Body of pancreas (tissue), 4 donors: ENCODE measurements at regions not wholly inside any gene's neighbourhood (a gene's known extent, or its start where the extent isn't known, plus 50 kb on each side); places are given as distances from the start of the nearest gene placed in this dataset.

ENCODE experiments used
- POLR2A ChIP-seq, 3 donors: fragments of 450-650 bp; IDR thresholded peaks; one replicate each; pipeline ENCODE4 v1.6.1; 2016; ENCODE audit warnings: antibody characterized with exemption in 3 of 3, mild to moderate bottlenecking in 2 of 3
- TF ChIP-seq, protein P1 (sequence below), 7 experiments: fragments of 450-650 bp in 4 of 7; fragments of 200-600 bp in 3 of 7; sonication (generic) in 3 of 7; IDR thresholded peaks; one replicate each; pipeline ENCODE4 v1.5.1; 2016 to 2019; ENCODE audit warnings: antibody characterized with exemption in 7 of 7

DNA sequence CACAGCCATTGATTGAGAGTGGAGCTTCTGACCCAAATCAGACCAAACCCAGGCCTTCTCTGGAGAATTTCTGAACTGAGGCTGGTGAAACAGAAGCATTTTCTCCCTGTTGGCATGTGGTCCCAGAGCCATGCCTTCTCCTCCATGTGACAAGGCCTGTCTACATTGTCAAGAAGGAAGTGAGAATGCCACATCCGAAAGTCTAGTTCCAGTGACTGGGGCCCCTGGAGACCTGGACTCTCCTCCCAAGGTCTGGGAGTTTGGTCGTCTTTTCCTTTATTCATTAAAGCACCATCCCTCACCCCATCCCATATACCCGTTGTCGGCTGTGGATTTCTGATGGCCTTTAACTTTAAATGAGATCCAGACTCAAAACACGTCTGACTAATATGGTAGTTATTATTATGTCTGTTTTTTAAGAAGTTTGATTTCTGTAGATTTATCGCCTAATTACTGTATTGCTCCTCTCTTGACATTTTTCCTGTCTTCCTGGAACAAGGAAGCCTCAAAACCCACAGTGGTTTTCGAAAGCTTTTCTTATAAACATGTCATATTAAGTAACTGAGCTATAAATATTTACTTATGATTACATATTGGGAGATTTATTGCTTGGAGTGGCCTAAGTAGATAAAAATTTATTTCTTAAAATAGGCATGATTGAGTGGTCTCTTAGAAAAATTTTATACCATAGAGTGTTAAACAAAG is 128.3 kb upstream of the FRY start:
- no peak for TF ChIP-seq POLR2A (IDR thresholded peaks at IDR 0.05)
- TF ChIP-seq, protein P1, sequence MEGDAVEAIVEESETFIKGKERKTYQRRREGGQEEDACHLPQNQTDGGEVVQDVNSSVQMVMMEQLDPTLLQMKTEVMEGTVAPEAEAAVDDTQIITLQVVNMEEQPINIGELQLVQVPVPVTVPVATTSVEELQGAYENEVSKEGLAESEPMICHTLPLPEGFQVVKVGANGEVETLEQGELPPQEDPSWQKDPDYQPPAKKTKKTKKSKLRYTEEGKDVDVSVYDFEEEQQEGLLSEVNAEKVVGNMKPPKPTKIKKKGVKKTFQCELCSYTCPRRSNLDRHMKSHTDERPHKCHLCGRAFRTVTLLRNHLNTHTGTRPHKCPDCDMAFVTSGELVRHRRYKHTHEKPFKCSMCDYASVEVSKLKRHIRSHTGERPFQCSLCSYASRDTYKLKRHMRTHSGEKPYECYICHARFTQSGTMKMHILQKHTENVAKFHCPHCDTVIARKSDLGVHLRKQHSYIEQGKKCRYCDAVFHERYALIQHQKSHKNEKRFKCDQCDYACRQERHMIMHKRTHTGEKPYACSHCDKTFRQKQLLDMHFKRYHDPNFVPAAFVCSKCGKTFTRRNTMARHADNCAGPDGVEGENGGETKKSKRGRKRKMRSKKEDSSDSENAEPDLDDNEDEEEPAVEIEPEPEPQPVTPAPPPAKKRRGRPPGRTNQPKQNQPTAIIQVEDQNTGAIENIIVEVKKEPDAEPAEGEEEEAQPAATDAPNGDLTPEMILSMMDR (IDR thresholded peaks at IDR 0.05), result no peak
